ENCODE measurements at regions not wholly inside any gene's neighbourhood (a gene's known extent, or its start where the extent isn't known, plus 50 kb on each side); places are given as distances from the start of the nearest gene placed in this dataset.

DNA sequence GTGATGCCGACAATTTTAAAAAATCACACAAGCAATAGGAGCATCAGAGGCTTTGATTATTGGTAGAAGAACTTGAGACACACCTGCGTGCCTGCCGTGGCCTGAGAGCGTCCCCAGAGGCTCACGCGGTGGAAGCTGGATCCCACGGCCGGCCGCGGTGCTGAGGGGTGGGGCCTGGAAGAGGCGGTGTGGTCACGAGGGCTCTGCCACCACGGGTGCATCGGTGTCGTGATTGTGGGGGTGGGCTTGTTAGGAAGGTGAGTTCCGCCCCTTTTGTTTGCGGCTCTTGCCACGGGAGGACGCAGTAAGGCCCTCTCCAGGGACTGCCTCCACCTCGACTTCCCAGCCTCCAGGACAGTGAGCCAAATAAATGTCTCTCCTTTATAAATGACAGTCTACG is 77.2 kb upstream of the ADRA2C start:
- Histone ChIP-seq H3K4me3 (ENCODE audit: insufficient read depth, low read length, poor library complexity, severe bottlenecking) (no peak overlapping the region), H3K4me2 (ENCODE audit: low read depth, low read length, poor library complexity, severe bottlenecking) (no peak overlapping the region), H2AFZ (ENCODE audit: low read depth, low read length, severe bottlenecking) (no peak overlapping the region), H3K27ac (ENCODE audit: low read depth, low read length) (no peak overlapping the region), H3K27me3 (ENCODE audit: low read length) (no peaks in the 10 kb centered on the region), H3K36me3 (ENCODE audit: low read length) (no peaks in the 10 kb centered on the region), H3F3A (ENCODE audit: insufficient read depth) (no peaks in the 10 kb centered on the region), H3K9me2 (replicated peaks; ENCODE audit: insufficient read depth, low read length) (no peaks in the 10 kb centered on the region), H4K20me1 (ENCODE audit: low read depth, low read length) (no peaks in the 10 kb centered on the region), H3K9me3 (ENCODE audit: insufficient read depth, low read length) (no peaks in the 10 kb centered on the region), H3K79me2 (ENCODE audit: insufficient read depth, low read length) (no peaks in the 10 kb centered on the region), H3K9ac (ENCODE audit: low read length) (no peak overlapping the region)
- no peak for TF ChIP-seq EZH2phosphoT487 (conservative IDR thresholded peaks at IDR 0.05; ENCODE audit: low read length)
- TF ChIP-seq, protein P1, sequence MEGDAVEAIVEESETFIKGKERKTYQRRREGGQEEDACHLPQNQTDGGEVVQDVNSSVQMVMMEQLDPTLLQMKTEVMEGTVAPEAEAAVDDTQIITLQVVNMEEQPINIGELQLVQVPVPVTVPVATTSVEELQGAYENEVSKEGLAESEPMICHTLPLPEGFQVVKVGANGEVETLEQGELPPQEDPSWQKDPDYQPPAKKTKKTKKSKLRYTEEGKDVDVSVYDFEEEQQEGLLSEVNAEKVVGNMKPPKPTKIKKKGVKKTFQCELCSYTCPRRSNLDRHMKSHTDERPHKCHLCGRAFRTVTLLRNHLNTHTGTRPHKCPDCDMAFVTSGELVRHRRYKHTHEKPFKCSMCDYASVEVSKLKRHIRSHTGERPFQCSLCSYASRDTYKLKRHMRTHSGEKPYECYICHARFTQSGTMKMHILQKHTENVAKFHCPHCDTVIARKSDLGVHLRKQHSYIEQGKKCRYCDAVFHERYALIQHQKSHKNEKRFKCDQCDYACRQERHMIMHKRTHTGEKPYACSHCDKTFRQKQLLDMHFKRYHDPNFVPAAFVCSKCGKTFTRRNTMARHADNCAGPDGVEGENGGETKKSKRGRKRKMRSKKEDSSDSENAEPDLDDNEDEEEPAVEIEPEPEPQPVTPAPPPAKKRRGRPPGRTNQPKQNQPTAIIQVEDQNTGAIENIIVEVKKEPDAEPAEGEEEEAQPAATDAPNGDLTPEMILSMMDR (IDR thresholded peaks at IDR 0.05; ENCODE audit: insufficient read depth, low read length, poor library complexity, severe bottlenecking): no peak

DNA sequence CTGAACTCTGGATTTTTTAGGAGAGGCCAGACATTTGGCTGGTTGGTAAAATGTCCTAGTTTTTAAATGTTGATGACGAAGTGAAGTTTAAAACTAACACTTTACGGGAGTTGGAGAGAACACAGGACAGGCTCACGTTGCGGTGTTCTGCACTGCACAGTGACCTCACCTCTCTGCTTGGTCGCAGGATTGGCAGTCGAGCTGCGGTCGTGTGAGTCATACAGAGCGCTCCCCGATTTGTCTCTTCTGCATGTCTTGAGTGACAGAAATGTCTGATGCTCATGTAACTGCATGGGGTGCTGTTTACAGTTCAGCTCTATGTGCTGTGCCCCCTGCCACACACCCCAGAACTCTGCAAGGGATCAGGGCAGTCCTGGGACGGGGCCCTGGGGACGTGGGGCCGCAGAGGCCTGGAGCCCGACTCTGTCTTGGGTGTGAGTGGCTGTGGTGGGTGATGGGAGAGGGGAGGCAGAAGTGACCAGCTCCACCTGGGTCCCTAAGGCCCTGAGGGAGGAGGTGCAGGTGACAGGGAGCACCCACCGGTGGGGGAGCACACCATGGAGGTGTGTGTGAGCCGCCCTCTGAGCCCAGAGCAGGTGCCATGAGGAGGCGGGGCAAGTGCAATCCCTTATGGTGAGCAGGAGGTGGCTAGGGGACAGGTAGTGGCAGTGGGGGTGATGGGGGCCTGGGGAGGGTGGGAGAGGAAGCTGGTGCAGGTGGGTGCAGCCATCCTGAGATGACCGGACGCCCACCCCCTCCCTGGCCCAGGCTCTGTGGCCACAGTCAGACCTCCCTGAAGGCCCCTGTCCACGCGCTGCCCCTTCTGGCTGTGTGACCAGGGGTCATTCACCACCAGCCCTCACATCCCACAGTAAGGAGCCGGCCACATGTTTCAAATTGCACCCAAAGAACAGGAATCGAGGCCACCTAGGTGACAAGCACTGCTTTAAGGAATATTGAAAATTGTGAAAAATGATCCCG is 77.9 kb upstream of the ADRA2C start:
- Histone ChIP-seq H3K27me3 (ENCODE audit: low read length) (no peaks in the 10 kb centered on the region), H3K36me3 (ENCODE audit: low read length) (no peaks in the 10 kb centered on the region), H3K4me2 (ENCODE audit: low read depth, low read length, poor library complexity, severe bottlenecking) (no peak overlapping the region), H2AFZ (ENCODE audit: low read depth, low read length, severe bottlenecking) (no peak overlapping the region), H3F3A (ENCODE audit: insufficient read depth) (no peaks in the 10 kb centered on the region), H3K9ac (ENCODE audit: low read length) (no peak overlapping the region), H3K27ac (ENCODE audit: low read depth, low read length) (no peak overlapping the region), H3K79me2 (ENCODE audit: insufficient read depth, low read length) (no peaks in the 10 kb centered on the region), H3K9me3 (ENCODE audit: insufficient read depth, low read length) (no peaks in the 10 kb centered on the region), H3K4me3 (ENCODE audit: insufficient read depth, low read length, poor library complexity, severe bottlenecking) (no peak overlapping the region), H3K9me2 (replicated peaks; ENCODE audit: insufficient read depth, low read length) (no peaks in the 10 kb centered on the region), H4K20me1 (ENCODE audit: low read depth, low read length) (no peaks in the 10 kb centered on the region)
- TF ChIP-seq EZH2phosphoT487 (conservative IDR thresholded peaks at IDR 0.05; ENCODE audit: low read length): no peak
- TF ChIP-seq, protein P1 (IDR thresholded peaks at IDR 0.05; ENCODE audit: insufficient read depth, low read length, poor library complexity, severe bottlenecking): no peak

DNA sequence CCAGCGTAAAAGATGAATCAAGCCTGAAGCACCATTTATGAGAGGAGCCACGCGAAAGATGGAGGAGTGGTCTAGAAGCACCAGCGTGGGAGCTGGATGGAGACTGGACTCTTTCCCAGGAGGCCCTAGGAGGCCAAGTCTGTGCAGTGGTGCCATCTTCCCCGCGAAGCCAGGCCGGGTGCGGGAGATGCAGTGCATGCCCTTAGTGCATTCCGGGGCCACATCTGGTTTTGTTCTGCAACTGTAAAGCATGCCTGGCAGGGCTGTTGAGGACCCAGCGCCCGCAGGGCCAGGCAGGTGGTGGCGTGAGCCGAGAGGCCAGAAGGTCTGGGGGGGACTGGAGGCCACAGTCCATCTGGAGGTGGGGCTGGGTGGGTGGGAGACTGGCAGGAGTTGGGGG is 78.6 kb upstream of the ADRA2C start:
- Histone ChIP-seq H3K9ac (ENCODE audit: low read length) (no peak overlapping the region), H4K20me1 (ENCODE audit: low read depth, low read length) (no peaks in the 10 kb centered on the region), H3K36me3 (ENCODE audit: low read length) (no peaks in the 10 kb centered on the region), H3K4me3 (ENCODE audit: insufficient read depth, low read length, poor library complexity, severe bottlenecking) (no peak overlapping the region), H3F3A (ENCODE audit: insufficient read depth) (no peaks in the 10 kb centered on the region), H3K9me3 (ENCODE audit: insufficient read depth, low read length) (no peaks in the 10 kb centered on the region), H2AFZ (ENCODE audit: low read depth, low read length, severe bottlenecking) (no peak overlapping the region), H3K27ac (ENCODE audit: low read depth, low read length) (no peak overlapping the region), H3K79me2 (ENCODE audit: insufficient read depth, low read length) (no peaks in the 10 kb centered on the region), H3K4me2 (ENCODE audit: low read depth, low read length, poor library complexity, severe bottlenecking) (no peak overlapping the region), H3K27me3 (ENCODE audit: low read length) (no peaks in the 10 kb centered on the region), H3K9me2 (replicated peaks; ENCODE audit: insufficient read depth, low read length) (no peaks in the 10 kb centered on the region)
- no peak for TF ChIP-seq EZH2phosphoT487 (conservative IDR thresholded peaks at IDR 0.05; ENCODE audit: low read length)
- TF ChIP-seq, protein P1 (IDR thresholded peaks at IDR 0.05; ENCODE audit: insufficient read depth, low read length, poor library complexity, severe bottlenecking): no peak

All from SU-DHL-6 (cell line).